ENCODE measurements at regions not wholly inside any gene's neighbourhood (a gene's known extent, or its start where the extent isn't known, plus 50 kb on each side); places are given as distances from the start of the nearest gene placed in this dataset.

DNA sequence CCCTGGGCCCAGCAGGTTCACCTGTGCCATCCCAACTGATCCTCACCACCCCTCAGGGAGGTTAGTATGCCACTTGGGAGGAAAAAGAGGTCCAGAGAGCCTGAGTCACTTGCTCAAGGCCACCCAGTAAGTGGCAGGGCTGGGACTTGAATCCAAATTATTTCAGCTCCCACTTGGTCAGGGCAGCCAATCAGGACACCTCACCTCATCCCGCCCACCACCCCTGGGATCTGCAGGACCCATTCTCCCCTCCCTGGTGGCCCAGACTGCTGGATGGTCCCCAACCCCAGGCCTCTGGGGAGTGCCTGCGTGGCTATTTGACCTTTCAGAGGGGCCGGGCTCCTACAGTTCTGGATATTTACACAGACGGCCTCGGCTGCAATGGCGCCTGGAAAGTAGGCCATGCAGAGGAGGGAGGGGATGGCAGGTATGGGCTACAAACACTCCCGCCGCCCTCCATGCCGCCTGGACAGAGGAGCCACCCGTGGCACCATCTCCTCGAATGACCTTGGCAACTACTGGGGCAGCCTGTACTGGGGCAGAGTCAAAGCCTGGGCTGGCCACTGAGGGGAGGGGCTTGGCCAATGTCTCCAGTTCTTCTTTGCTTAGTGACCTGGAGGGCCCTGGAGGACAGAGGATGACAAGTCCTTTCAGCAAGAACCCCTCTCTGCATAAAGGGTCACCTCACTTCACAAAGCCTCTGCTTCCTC lies 153.6 kb upstream of the LINGO1 start:
- no peak for DNase-seq

DNA sequence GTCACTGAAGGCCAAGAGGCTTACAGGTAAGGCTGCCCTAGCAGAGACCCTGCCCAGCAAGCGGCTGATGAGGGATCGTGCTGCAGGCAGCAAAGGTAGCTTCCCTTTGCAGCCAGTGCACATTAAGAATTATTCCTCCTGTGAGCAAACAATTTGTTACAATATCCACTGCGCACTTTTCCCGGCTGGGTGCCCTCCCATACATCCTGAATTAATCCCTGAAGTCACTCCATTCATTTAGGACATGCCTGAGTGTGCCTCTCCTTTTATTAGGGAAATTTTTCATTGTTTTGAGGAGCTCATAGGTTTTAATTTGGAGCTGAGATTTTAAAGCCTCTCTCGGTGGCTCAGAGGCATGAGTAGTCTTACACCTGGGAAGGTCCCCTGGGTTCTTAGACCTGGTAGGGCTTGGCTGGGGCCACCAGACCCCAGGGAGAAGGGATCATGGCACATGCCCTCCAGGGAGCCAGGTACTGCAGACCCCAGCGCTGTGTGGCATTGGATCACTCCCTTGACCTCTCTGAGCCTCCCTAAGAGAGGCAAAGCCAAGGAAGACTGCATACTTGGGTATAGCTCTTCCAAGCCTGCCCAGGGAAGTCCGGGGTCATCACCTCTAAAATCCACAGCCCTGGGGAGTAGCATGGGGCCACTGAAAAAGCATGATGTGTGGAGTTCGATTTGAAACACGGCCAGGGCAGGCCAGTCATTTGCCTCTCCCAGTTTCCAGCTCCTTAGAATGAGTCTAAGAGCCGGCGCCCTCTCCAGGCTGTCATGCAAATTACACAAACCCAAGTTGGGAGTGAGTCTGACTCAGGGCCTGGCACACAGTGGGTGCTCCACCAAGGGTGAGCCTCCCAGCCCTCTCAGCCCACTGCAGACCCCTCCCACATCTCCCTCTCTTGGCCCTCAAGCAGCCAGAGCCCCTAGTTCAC lies 151.9 kb upstream of the LINGO1 start:
- DNase-seq: no peak

DNA sequence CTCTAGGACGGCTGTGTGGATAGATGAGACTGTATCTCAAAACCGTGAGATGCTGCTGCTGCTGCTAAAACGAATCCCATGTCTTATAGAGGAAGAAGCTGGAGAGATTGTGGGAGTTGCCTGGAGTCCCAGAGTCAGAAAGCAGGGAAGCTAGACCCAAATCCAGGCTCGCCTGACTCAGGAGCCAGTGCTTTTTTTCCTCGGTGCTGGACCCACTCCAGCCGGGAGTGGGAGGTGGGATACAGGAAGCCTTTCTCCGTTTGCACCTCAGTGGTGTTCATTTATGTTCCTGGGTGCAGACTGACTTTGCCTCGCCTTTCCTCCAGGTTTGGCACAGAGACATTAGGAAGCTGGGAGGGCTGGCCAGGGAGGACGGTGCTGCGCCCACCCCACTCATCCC lies 150.9 kb upstream of the LINGO1 start:
- no peak for DNase-seq

DNA sequence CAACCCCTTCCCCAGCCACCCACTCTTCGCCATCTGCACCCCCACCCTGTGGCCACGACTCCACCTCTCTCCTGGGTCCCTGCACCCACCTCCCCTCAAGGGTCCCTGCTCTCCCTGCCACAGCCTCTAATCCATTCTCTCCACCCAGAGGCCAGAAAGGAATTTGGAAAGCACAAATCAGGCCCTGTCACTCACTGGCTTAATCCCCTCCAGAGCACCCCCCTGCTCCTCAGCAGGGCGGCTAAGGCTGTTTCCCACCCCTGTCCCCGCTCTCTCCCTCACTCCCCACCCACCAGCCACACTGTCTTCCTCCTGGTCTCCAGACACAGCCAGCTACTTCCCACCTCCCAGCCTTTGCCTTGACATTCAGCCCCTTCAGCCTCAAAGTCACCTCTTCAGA lies 150.0 kb upstream of the LINGO1 start:
- DNase-seq: no peak

DNA sequence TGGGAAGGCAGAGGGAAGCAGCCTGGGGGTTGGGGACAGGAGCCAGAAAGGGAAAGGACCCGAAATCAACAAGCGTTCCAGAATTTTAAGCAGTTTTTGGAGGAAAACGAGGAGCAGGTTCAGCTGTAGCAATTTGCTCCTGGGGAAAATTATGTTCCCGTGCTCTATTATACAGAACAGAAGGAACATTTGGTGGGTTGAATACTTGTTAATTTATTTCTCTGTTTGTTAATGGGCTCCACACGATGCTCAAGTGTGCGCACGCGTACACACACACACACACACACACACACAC lies 149.2 kb upstream of the LINGO1 start:
- no peak for DNase-seq

DNA sequence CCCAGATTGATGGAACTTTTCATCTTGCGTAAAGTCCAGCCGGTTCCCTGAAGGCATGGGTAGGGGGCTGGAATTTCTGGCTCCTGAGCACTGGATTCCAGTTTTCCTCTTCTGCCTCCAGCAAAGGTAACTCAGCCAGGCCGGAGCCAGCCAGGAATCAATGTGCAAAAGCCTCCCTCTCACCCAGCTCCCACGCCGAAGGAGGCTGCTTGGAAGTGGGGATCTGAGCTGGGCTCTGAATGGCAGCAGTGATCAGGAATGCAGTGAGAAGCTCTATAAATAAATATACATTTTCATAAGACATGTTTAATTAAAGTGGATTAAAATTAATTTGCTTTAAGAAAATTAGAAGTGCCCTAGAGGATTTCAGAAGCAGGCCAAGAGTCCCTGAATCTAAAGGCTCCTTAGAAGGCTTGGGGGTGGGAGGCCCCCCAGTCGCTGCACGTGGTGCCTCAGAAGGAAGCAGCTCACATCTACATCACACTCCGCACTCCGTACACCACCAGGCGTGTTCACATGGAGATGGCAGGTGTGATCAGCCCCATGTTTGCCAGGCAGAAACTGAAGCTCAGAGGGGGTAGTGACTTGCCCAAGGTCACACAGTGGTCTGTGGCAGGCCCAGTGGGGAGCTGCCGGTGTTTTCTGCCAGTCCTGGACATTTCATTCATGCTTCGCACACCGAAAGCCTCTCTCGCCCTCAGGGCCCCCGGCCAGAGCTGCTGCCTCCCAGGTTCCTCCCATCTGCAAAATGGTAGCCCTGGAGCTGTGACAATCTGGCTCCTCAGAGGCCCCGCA lies 148.6 kb upstream of the LINGO1 start:
- no peak for DNase-seq

DNA sequence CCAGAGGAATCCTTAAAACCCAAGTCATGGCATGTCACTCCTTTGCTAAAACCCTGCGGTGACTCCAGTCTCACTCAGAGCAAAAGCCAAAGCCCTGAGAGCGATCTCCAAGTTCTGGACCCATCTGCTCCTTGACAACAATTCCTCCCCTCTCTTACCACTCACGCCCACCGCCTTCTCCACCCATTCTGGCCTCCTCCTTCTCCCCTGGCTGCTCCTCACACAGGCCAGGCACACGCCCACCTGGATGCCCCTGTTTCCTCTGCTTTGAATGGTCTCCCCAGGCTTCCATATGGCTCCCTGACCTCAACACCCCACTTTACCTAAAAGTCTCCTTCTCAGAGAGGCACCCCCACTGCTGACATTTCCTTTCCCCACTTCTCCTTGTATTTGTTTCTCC lies 146.1 kb upstream of the LINGO1 start:
- DNase-seq: no peak

DNA sequence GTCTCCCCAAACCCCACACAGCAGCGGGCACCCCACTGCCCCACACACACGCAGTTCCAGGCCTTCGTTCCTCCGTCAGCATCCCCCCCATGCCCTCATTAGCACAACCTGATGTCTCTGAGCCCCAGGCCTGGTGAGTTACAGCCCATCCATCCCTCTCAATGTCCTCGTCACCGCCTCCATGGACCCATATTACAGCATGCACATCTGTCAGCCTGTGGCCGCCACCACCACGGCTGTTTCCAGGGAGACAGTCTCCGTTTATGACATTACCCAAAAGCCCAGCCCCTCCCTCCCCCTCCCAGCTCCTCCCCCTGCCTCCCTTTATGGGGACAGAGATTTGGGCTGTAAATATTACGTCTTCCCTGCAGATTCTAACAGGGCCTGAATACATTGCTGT lies 143.1 kb upstream of the LINGO1 start:
- no peak for DNase-seq

DNA sequence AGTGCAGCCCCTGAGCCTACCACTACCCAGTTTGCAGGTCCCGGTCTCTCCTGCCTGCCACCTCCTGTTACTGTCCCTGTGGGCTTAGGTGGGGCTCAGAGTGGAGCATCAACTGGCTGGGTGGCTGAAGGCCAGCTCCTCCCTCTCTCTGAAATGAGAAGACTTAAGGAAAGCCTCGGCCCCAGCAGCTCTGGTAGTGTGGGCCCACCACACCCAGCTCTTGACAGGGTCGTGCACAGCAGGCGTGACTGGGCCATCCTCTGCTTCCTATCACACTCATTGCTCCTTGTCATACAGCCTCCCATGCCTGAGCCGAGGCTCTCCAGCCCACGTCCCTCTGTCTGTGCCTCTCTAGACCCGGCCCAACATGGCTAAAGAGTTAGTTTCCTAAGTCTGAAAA lies 142.7 kb upstream of the LINGO1 start:
- DNase-seq: no peak

DNA sequence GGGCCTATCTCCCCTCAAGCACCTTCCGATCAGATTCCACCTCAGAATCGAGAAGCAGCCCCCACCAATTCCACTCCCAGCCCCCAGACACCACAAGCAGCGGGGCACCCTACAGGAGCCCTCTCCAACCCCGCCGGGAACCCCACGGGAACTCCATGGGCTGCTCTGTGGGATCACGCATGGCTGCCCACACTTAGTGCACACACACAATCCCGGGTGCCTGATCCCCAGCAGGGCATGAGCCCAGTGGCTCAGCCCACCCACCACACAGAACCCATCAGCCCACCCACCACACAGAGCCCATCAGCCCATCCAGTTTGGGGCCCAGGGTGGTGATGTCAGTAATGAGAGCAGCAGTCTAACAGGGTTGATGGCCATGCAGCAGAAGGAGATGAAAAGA lies 141.6 kb upstream of the LINGO1 start:
- no peak for DNase-seq

DNA sequence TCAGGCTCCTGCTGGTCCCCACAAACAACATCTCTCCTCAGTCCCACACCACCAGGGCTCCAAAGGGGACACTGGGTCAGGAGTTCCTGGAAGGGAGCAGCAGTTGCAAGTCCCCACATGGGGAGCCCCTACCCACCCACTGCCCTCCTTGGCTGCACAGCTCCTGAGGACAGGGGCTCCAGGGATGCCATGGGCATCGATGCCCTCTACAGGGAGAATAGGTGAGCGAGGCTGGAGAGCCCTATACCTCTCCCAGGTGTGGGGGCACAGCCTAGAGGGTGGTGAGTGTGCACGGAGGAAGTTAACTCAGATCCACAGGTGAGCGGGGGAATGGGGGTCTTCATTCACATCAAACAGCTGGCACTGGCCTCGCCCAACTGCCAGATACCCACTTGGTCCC lies 141.2 kb upstream of the LINGO1 start:
- DNase-seq: no peak

DNA sequence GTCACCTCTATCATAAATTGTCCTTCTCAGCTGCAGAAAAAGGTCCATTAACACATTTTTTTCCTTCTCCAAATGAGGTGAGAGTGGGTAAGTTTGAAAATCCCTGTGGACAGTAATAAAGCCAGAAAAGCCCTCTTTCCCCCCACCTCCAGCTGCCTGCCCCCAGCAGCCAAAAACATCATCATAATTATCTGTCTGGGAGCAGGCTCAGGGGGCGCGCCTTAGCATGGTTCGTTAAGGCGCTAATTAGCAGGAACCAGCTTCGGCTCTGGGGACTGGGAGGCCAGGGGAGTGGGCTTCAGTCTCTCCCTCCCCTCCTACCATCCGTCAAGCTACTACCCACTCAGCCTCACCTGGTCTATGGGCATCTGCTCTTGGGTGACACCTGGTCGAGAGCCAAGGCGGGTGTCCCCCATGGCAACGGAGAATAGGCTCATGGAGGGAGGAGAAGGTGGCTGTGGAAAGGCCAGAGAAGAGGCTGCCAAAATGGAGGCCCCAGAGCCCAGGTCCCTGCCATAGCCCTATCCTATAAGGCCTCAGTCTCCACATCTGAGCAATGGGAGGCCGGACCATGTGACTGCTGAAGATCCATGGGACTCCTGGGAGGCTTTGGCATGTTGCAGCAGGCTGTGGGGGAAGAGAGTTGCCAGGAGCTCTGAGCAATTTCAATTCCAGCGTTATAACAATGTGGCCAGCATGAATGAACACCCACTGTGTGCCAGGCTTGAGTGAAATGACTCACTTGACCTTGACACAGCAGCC lies 140.1 kb upstream of the LINGO1 start:
- no peak for DNase-seq

DNA sequence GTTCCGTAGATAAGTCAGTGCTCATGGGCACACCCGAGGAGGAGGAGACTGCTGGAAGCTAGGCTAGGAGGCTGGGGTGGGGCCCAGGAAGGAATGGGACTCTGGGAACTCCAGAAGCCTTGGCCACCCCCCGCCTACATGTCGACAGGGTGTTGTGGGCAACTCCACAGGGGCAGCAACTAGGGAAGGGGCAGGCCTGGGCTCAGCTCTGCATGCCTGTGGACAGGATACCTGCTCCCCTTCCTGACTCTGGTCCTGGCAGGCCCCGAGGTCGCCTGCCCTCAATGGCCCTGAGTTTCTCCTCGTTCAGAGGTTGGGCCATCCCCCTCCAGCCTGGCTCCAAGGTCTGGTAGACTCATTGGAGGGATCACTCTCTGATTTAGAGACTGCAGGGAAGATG lies 138.9 kb upstream of the LINGO1 start:
- no peak for DNase-seq

DNA sequence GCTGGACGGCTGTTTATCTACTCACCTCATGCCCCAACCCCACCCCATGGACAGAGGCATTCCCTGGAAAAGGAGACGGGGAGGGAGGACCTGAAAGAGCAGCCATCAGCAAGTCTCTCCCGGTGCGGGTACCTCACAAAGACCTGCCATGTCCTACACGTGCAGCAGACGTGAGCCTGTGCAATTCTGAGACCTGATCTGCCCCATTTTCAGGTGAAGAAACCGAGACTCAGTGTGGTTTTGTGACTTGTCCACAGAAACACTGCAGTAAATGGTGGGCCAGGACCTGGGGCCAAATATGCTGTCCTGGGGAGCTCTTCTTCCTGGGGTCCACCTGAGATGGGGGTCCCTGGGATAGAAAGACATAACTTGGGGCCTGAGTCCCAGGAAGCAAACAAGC lies 137.0 kb upstream of the LINGO1 start:
- no peak for DNase-seq

DNA sequence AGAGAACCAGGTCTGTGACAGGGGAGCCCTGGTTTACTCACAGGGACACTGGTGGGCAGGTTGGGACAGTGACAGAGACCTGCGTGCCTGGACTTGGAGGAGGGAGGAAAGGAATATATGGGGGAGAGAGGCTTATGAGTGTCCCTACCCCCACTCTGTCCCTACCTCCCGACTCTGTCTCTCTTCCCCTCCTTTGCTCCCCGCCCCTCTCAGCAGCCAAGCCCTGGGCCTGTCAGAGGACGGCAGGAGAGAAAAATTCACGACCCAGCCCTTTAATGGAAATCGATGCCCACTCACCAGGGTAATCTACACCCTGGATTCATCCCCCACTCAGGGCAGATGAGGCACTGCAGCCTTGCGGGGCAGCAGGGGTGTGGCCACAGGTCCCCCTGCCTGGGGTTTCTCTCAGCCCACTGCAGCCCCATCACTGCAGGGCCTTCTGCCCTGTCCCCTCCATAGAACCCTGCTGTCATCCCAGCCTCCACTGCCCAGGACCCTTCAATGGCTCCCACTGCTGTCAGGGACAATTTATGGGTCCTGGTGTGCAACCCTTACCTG lies 135.9 kb upstream of the LINGO1 start:
- no peak for DNase-seq

DNA sequence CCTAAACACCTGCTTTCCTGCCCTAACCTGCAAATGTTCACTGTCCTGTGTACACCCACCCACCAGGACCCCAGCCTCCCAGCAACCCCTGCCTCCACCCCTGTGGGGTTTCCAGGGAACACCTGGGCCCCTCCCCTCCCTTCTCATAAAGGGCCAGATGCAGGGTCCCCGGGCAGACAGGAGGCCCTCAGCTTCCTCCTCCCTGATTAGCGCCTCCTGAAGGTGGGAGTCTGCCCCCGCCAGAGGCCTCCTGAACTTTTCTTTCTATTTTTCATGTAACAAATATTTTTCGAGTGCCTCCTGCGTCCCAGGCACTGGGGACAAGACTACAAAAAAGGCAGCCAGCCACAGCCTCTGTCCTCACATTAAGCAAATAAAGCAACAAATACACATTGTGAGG lies 135.4 kb upstream of the LINGO1 start:
- no peak for DNase-seq

DNA sequence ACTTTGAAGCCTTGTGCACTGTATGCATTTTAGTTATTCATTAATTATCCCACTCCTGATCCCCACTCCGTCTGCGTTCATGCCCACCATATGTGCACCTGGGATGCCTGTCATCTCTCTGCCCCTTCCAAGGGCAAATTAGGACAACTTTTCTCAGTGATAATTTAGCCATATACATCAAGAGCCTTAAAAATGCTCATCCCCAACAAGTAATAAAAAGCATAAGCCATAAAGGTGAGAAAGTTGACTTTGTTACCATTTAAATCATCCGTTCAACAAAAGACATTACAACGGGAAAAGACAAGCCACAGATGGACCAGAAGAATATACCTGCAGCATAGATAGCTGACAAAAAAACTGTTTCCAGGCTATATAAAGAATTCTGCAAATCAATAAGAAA lies 131.4 kb upstream of the LINGO1 start:
- no peak for DNase-seq

DNA sequence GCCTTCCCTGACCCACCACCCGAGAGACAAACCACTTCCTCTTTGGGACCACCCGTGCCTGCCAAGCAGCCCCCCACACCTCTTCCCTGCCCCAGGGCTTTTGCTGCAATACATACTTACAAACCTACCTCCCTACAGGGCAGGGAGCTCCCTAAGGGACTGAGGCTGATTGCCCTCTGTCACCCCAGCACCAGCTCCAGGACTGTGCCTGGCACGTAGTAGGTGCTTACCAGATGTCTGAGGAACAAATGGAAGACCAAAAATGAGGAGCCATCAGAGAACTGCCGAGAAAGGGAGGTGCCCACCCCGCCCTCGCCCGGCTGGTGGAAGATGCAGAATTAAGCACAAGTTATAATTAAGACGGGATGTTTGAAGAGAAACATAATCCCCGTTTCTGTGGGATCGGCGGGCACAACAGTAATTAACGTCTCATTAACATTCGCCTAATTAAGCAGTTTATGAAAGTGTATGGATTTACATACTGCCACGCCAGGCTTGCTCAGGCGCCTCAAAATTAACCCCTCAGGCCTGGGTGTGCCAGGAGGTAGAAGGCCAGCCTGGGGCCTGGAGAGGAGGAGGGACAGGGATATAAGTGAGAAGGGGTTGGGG lies 130.1 kb upstream of the LINGO1 start:
- no peak for DNase-seq

DNA sequence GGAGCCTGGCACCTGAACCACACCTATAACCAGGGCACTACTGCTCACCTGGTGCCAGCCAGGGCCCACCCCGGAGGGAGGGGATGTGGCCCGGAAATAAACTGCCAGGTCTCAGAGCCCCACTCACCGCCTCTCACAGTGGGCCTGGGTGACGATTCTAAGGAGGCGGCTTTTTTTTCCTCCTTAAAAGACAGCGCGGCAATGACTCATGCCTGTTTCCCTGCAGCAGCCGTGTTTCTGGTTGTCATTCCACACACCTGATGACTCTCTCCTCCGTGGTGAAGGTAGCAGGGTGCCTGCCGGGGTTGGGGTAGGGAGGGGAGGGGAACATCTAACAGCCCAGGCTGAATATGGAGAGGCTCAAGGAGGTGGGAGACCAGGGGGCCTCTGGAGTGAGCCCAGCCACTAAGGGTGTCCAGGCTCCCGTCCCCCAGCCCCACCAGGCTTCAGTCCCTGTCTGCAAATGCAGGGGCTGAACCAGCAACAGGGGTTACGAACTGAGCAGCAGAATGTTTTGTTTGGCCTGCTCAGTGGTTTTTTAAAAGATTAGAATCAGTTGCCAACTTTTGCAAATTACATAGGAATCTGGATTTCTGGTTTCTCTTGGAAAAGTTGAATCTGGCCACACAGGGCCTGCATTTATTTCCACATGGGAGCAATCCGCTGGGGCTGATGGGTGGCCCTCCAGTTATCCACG lies 127.3 kb upstream of the LINGO1 start:
- no peak for DNase-seq

DNA sequence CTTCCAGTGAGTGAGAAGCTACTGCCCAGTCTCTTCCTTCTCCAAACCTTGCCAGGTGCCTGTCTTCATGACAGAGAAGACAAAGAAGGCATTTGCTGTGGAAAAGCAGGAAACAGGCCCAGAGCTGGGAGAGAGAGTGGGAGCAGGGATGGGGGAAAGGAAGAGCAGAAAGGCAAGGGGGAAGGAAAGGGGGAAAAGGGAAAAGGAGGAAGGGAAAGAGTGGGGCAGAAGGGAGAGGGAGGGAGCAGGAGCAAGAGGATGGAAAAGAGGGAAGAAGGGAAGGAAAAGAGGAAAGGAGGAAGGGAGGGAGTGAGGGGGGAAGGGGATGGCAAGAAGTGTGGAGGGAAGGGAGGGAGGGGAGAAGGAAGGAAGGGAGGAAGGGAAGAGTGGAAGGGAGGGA lies 121.2 kb upstream of the LINGO1 start:
- no peak for DNase-seq

DNA sequence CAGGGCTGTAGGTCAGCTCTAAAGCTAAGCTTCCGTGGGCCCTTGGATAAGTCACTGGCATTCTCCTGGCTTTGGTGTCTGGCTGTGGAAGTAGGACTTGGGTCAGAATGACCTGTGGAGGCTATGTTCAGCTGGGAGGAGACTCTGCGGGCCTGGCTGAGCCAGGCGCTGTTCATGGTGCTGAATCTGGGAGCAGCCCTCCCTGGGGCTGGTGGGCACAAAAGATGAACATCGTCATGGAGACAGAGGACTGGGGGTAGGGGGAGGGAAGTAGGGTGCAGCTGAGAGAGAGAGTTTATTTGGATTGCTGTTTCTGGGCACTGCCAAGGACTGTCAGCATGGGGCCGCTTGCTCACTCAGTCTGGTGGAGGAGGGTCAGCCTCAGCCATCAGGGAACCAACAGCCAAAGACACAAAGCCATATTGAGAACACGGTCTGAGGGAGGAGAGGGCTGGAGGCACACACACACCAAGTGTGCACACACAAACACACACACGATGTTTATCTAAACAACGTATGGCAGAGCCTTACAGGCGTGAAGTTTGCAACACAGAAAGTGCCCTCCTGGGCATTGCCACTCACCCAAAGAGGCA lies 120.7 kb upstream of the LINGO1 start:
- DNase-seq: no peak
